Kidney glomerular epithelial cell (primary cell): ENCODE measurements at regions not wholly inside any gene's neighbourhood (a gene's known extent, or its start where the extent isn't known, plus 50 kb on each side); places are given as distances from the start of the nearest gene placed in this dataset.
"Not testable (repeated sequence)": the region's sequence is repeated elsewhere in the genome, so short reads cannot be mapped to it uniquely, and the experiment has no call there.

Source experiments
- DNase-seq: peaks from one replicate; lab custom pipeline; 2025; lab: John Stamatoyannopoulos, UW

DNA sequence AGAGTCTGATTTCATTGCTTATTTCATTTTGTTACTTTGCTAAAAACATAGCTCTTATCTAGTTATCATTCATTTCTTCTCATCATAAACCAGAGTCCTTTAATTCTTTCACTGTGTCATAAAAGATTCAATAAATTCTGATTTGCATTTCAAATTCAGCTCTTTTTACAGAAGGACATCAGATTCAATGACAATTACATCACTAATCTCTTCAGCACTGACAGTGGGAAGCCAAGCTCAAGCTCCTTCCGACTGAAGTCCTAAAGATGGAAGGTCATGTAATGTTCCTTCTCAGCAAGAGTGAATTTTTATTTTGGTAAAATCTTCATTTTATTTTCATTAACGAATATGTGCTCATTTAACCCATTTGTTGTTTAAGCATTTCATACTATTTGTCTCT is 530.7 kb upstream of the ADGRL2 start:
- DNase-seq: no peak

DNA sequence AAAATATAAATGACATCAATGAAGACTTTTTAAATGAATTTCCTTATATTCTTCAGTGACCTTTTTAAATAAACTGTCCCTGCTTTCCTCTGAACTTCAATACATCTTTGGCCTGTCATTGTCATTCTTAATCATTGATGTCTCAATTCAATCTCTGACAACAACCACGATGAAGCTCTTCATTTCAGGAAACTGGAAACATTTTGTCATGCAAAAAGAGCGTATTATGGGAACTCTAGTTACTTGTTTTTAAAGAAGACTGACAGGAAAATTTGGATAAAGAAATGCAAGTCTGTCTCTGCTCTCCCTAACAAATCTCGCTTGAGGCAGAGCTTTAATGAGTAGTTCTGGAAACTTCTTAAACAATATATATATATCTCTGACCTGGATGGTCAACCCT is 535.8 kb upstream of the ADGRL2 start:
- DNase-seq: no peak

DNA sequence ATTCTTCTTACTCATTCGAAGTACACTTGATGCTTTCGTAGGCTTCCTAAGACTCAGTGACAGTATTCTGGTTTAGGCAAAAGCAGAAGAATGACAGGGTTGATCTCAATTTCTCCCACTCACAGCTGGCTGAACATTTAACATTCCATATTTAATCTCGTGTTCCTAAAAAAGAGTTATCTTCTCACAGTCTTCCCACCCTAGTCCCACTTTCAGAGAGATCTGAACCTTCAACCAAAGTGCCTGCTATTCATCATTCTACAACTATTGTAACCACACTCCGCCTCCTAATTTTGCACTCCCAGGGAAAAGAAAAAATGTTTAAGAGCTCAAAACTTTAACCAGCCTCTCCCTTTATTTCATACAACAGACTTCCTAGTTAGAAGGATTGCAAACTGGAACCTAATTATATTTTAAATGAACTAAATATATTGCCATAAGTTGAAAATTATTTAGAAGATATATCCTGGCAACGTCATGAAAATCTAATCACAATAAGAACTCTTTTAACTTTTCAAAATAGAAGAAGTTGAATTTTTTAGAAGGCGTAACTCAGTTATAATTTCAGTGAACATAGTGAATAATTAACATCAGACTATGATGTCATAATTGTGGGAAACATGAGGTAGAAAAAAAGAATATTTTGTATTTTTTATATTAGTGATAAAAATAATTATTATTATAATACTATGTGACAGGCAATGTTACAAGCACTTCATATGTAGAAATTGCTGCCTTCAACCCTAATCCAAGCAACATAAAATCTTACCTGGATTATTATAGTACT is 540.9 kb upstream of the ADGRL2 start:
- DNase-seq: no peak

DNA sequence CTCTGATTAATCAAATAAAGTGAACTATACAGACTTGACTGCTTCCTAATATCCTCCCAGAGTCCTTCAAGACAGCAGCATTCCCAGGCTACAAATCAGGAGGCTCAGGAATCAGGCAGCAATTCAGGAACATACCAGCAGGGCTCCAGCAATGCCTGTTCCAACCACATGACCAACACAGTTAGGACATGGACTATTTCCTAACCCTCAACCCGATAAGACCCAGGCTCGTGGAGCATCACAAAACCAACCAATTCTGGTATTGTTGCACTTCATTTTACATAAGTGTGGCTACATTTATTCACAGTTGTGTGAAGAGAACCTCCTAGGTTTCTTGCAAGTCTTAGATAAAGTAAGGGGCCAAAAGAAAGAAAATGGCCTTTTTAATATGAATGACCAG is 546.2 kb upstream of the ADGRL2 start:
- DNase-seq: no peak

DNA sequence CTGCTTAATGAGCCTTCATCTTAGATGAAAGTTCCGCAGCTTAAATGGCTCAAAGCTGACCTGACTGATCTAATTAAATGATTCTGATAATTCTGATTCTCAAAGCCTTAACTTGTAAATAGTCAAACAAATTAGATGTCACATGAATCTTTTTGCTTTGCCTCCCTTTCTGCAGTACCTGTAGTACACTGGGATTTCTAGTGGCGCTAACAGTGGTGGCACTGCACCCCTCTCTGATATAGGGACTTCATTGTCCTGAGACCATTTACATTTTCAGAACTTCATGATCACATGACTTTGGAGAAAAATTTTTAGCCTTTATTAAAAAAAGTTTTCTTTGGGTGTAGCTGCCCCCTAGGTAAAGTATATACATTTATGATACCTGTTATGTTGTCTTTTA is 546.7 kb upstream of the ADGRL2 start:
- no peak for DNase-seq

DNA sequence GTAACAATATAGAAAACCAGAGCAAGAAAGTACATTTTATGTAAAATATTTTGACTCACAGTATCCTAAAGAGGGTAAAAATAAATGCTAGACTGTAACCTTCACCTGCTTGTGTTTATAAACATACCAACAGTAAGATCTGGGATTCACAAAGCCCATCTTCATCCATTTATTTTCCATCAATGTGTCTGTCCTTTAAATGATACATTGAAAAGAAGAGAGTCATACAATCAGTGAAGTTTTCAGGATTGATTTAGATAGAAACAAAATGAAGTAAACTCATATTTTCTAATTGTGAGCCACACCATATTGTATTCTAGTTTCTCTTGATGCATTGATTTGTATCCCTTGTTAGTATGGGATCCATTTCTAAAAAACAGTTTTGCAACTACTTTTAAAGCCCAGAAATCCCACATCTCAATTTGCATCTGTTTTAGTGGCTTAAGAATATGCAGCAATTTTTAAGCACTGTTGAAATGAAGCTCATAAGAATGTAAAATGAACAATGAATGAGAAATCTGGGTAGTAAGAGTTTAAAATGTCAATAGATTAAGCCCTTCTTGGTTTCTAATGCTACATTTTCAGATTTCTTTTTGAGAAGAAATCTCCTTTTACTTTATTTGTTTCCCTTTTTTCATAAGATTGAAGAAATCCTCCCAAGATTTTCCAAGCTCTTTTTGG is 548.1 kb upstream of the ADGRL2 start:
- no peak for DNase-seq

DNA sequence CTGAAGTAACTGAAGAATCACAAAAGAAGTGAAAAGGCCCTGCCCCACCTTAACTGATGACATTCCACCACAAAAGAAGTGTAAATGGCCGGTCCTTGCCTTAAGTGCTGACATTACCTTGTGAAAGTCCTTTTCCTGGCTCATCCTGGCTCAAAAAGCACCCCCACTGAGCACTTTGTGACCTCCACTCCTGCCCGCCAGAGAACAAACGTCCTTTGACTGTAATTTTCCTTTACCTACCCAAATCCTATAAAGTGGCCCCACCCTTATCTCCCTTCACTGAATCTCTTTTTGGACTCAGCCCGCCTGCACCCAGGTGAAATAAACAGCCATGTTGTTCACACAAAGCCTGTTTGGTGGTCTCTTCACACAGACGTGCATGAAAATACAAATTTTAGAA is 549.9 kb upstream of the ADGRL2 start:
- not testable (repeated sequence) for DNase-seq

DNA sequence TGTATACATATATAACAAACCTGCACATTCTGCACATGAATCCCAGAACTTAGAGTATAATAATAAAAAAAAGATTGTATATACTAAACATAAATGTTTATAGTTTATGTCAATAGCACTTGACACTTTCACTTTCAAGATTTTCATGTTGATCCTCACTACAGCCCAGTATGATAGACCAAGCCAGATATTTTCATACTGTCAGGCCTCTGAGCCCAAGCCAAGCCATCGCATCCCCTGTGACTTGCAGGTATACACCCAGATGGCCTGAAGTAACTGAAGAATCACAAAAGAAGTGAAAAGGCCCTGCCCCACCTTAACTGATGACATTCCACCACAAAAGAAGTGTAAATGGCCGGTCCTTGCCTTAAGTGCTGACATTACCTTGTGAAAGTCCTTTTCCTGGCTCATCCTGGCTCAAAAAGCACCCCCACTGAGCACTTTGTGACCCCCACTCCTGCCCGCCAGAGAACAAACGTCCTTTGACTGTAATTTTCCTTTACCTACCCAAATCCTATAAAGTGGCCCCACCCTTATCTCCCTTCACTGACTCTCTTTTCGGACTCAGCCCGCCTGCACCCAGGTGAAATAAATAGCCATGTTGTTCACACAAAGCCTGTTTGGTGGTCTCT is 555.5 kb upstream of the ADGRL2 start:
- not testable (repeated sequence) for DNase-seq

DNA sequence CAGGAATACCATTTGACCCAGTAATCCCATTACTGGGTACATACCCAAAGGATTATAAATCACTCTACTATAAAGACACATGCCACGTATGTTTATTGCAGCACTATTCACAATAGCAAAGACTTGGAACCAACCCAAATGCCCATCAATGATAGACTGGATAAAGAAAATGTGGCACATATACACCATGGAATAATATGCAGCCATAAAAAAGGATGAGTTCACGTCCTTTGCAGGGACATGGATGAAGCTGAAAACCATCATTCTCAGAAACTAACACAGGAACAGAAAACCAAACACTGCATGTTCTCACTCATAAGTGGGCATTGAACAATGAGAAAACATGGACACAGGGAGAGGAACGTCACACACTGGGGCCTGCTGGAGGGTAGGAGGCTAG is 556.1 kb upstream of the ADGRL2 start:
- DNase-seq: not testable (repeated sequence)

DNA sequence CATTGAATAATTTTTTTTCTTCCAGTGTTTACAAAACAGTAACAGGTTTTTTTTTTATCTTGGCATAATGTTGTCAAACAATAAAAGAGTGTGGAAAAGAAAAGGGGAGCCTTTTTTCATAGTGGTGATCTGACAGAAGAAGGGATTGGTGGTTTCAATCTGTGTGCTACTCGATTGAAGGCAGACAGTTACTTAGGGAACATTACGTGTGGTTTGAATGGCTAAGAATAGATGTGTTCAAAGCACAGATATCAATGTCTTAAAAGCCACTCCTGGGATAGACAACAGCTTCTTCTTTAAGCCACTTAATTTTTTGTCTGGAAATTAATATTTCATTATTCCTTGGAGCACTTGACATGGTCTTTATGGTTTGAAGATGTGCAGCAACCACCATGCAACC is 558.6 kb upstream of the ADGRL2 start:
- no peak for DNase-seq

DNA sequence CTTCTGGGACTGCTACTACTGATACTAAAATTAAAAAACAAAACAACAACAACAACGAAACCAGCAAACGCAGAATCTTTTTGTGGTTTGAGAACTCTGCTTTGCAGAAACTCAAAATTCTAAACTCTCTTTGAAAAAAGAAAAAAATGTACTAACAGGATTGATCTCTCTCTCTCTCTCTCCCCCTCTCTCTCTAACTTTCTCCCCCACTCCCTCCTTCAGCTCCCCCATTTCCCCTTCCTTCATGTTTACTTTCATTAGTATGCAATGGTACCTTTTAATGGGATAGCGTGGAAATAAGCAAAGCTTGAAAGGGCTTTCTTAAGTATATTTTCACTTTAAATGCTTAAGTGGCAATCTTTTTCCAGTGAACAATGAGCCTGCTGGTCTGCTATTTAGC is 562.6 kb upstream of the ADGRL2 start:
- no peak for DNase-seq

DNA sequence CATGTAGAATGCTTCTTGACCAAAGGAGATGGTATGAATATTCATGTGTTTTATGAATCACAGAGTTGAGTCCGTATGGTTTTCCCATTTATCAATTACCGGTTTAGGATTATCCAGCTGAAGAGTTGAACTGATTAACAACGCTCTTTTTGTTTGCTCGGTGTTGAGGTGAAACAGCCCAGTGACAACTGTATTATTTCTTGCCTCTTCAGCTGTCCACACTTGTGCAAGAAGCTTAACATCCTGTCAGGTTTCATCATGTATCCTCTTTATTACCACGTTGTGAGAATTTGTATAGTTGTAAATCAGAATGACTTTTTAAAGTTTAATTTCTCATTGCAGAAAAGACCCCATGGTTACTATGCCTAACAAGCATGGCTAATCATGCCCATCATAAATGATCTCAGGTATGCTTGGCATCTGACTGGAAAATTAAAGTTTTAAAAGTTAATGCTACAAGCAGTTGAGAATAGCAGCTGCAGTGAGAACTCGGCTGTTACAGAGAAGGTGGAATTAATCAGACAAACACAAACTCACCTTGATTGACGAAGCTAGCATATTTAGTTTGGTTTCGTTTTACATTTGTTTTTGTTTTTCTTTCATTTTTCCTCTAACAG is 563.2 kb upstream of the ADGRL2 start:
- peak; percentile 79 for DNase-seq

DNA sequence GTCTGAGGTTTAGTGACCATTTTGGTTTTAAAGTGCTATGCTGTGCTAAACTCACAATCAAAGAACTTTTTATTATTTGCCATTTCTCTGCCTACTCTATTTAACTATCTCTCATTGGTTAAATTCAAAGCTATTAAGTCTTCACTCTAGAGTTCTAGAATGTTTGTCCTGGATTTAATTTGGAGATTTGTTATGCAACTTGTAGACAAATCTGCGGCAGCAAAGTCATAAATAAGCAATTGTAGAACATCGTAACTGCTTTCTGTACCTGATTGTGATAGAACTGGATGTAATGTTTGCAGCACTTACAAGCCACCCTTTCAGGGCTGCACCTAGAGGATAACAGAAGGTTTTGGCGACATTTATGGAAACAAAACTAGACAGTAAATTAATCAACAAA is 566.5 kb upstream of the ADGRL2 start:
- no peak for DNase-seq

DNA sequence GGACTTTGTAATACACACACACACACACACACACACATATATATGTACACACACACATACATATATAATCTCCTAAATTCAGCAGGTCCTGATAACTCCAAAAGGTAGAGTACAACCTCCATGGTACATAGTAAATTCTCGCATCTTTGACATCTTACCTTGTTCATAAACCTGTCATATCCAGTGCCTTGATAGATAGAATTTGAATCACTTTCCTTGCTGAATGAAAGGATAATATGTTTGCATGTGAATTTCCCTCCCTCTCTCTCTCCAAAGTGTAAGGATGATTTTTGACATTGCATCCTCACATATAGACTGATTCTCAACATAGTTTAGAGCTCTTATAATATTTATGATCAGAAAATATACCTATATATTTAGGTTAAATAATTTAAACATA is 567.1 kb upstream of the ADGRL2 start:
- no peak for DNase-seq

DNA sequence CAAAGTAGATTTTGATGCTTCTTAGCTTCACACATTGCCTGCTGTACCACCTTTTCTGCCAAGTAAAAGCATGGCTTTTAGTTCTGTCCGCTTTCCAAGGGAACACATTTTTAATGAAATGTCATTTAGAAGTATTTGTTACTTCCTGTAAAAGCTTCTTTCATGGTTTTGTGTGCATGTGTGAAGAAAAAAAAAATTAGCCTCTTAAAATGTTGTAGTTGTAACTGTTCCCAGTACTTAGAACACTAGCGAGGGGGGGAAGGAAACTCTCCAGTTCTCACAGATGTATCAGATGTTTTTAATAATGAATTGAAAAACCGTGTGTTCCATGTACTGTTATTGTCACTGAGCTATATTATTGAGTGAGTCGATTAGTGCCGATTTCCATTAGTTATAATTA is 568.3 kb upstream of the ADGRL2 start:
- DNase-seq: no peak

DNA sequence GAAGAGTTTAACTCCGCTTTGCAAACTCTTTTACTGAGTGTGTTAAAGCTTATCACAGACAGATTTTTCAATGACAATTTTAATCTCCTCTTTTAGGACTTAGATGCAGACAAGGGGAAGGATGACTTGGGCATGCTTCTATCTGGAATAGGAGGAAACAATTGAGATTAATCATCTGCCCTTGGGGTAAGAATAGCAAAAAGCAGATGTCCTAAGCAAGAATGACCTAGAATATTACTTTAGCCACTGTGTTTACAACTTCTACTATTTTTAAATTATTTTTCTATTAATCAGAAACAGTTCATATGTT is 569.0 kb upstream of the ADGRL2 start:
- no peak for DNase-seq

DNA sequence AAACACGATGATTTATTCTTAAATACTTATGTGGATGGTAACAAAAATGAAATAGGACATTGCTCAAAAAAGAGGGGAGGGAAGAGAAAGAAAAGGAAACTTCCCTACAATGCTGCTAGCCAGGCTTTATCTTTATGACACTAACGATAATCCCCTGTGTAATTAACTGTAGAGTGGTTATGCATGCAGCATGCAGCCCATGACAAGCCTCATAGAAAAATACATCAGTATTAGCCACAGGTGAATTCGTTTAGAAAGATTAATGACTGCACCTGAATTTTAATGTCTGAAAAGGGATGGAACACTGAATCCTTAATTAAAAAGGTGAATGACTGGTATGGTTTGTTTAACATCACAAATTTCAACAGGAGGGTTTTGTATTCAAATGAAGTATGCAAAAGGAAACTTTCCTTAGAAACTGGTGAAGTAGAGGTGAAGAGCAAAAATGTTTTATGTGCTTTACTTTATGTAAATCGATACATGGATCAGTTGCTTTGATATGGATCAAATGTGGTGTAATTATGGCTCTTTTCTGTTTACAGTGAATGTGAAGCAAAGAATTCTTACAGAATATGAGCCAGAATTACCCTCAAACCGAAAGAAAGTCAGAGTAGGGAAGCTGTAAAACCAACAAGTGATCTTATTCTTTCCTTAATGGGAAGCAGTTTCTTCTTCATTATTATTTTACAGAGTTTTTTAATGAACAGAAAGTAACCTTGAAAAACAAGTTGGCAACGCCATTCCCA is 569.6 kb upstream of the ADGRL2 start:
- no peak for DNase-seq

DNA sequence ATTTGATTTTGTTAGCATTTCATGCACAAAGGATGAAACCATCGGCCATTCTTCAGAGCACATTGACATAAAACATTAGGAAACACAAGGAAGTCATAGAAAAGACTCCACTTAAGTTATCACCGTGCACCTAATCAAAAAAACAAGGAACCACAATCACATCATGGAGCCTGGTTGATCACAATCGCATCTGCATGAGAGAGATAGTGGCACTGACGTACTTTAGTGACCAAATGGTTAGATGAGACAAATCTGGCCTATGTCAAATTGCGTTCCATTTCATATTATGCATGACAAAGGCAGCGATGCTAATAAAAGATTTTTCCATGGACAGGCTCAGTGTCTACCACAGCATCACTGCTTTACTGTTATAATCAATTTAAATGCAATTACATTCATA is 571.8 kb upstream of the ADGRL2 start:
- DNase-seq: no peak

DNA sequence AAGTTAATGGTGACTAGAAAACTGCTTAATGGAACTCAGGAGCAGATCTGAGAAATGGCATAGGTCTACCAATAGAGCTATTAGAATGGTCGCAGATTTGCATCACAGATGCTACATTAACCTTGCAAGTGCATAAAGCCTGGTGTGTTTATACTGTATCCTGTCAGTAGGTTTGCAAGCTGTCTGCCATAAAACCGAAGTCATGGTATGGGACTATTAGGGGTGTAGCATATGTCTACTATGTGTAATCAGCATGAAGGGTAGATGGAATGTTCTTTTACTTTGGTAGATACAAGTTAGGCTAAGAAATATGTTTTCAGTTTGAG is 574.2 kb upstream of the ADGRL2 start:
- no peak for DNase-seq

DNA sequence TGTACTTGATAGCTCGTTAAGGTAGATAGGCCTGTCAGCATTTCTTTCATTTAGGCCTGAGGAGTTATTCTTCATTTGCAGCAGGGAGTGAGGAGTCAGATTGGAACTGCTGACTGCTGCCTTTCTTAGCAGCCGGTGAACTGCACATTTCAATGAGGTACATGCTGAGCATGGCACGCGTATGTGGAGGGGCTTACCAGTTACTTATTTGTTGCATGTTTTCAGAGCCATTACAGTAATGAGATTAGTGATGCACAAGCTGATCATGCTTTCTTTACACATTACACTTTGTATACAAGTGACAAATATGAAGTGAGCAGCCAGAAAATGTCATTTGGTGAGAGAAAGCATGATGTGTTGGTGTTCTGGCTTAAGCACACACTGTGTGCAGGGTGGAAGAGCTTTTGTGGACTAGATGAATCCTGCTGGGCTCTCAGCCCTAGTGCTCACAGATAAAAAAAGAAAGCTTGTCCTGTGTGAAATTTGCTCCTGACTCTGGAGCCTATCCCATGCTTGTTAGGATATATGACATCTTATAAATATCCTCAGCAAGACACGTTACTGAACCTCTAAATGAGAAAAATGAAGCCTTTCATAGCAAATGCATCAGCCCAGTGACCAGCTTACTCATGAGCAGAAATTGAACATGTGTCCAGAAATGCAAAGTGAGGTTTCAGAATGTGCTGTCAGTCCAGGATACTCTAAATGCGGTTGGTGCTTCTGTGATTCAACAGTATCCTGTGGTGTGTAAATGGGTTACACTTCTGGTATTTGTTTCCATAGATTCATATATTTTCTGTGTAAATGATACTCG is 574.7 kb upstream of the ADGRL2 start:
- no peak for DNase-seq

DNA sequence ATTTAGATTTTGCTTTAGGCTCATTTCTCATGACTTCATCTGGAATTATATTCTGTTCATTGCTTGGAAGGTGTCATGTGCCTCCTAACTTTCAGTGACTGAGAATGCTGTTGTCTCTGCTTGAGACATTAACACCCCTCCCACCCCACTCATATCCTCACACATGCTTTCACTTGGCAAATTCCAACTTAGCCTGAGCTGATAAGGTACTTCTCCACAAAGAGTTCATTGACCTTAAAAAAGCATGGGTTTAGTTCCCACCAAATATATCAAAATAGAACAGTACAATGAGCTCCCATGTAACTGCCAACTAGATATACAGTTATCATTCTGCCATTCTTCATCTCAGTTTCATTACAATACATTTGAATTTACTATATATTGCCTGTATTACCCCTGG is 576.5 kb upstream of the ADGRL2 start:
- no peak for DNase-seq

DNA sequence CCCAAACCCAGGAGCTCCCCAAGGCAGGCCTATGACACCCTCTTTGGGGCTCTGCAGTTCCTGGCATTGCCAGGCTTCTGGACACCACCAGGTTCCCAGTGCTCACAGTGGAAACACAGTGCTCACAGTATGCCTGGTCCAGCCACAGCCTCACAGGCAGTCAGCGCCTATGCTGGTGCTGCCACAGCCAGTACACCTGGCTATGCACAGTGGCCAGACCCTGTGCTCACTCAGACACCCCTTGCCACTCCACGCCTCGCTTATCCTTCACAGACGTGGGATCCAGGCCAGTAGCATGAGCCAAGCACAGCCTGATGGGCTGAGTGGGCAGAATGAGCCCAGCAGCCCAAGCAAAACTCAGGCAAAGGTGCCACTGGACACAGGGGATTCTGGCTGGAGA is 579.2 kb upstream of the ADGRL2 start:
- no peak for DNase-seq
